GM19372 (cell line): ENCODE measurements at regions not wholly inside any gene's neighbourhood (a gene's known extent, or its start where the extent isn't known, plus 50 kb on each side); places are given as distances from the start of the nearest gene placed in this dataset.
A peak's percentile ranks its signal among the peaks of the same experiment; 100 is the strongest.

Source experiments
- ATAC-seq: cut with Tn5 transposase; IDR thresholded peaks from one replicate; pipeline ENCODE4 v1.9.1; 2021; ENCODE audit warnings: mild to moderate bottlenecking, low read depth, moderate library complexity; ENCODE audit not compliant: unreplicated experiment

DNA sequence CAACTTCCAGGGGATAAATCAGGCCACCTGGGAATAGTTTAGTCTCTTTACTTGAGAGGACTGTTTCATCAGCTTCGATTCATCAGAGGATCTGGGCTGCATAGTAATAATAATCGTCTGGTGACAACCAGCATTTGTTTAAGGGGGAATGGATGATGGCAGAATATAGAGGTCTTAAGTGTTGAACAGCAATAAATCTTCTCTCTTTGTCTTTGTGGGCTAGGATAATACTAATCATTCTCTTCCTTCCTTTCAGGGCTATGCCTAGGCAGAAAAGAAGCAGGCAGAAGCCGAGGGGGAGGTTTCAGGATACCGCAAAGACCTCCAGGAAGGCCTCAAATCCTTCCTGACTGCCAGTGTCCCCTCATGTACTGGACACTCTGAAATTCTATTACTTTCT, 150.4 kb upstream of the GAREM1 start:
- ATAC-seq = no peak

DNA sequence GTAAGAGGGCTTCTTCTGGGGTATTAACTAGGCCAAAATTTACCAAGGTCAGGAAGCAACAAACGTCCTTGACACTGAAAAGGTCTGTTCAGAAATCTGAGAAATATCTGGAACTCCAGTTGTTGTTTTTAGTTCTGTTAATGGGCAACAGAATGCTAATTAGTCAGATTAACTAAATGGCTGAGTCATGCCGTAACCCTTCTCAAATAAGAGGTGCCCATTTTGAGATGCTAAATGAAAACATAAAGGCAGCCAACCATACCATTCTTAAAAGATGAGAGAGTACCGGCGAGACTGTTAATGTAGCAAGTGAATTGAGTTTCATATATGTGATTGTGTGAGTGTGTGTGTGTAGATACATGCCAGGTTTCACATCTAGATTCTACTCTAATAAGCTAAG, 147.9 kb upstream of the GAREM1 start:
- no peak for ATAC-seq

DNA sequence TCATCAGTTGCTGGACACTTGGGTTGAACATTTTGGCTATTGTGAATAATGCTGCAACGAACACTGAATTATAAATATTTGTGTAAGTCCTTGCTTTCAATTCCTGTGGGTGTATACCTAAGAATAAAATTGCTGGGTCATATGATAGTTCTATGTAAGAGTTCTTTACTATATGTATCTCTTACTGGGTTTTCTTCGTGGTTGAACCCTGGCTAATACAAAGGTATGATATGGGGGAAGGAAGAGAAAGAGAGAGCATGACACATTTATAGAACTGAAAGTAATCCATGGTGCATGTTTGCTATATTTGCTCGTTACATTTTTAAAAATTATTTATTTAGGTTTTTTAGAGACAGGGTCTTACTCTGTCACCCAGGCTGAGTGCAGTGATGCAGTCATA, 143.1 kb upstream of the GAREM1 start:
- ATAC-seq = no peak

DNA sequence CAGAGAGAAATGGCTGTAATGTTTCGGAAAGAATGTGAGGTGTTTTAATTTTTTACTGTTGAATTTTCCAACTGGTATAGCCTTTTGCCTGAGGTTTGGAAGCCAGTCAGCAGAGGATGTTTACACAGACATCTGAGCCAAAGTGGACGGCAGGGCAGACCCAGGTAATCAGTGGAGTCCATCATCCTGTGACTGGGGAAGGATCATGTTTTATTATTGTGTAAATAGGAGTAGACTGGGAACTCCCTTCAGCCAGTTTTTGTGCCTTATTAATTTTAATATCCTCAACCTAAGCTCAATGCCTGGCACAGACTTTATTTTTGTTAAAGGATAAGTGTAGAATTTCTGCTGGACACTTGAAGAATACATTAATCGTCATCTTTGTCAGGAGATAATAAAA, 142.0 kb upstream of the GAREM1 start:
- ATAC-seq = no peak

DNA sequence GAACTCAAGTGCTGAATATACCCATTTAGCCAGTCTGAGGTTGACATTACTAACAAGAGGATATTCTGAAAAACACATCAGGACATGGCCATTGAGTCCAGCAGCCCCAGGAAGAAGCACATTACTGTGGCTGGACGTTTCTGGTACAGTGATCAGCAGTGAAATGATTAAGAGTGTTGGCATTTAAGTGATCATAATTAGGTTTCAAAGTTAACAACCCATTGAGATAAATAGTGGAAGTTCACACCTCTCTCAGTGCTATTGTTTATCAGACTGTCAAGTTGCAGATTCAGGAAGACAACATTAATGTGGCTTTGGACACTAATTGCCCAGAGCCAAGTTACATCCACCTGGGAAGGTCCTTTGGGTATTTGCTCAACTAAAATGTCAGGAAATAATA, 139.5 kb upstream of the GAREM1 start:
- no peak for ATAC-seq

DNA sequence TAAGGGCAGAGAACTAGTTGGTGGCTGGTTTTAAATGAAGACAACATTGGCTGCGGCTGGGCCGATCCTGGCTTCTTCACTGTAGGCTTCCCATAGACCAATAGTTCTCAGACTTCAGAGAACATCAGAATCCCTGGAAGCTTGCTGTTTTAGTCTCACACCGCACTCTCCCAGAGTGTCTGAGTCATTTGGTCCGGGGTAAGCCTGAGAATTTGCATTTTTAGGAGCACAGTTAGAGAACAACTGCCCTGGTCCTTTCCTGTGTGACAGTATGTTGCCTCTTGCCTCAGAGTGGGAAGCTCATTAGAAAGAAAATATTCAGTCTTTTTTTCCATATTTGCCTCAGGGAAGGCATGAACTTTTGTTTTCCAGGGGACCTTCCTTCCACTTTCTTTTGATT, 137.1 kb upstream of the GAREM1 start:
- no peak for ATAC-seq

DNA sequence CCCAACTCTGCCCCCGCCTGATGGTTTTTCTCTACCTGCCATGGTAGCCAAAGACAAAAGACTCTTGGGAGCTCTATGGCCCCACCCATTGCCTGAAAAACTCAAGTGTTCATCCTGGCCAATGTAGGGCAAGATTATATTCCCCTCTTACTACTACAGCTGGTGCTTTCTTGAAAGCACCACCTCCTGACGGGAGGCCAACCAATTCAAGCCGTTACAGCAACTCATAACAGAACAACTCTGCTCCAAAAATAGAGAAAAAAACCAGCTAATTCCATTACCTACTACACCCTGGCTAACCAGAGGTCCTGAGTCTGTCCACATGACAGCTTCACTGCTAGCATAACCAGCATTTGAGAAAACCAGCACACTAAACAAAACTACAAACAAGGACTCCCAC, 127.5 kb upstream of the GAREM1 start:
- no peak for ATAC-seq

DNA sequence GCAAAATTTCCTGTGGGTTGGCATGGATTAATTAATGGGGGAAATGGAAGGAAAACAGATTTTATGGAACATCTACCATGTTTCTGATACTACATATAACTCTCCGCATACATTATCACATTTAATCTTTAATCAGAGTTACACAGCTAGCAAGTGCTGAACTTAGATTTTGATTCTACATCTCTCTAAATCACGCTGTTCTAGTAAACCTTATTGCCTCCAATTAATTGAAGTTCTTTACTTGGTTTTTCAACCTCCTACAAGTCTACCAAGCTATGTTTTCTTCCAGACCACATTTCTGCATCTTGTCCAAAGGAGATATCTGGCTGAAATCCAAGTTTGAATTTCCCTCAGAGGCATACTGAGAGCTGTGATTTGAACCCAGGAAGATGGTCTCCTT, 125.8 kb upstream of the GAREM1 start:
- no peak for ATAC-seq

DNA sequence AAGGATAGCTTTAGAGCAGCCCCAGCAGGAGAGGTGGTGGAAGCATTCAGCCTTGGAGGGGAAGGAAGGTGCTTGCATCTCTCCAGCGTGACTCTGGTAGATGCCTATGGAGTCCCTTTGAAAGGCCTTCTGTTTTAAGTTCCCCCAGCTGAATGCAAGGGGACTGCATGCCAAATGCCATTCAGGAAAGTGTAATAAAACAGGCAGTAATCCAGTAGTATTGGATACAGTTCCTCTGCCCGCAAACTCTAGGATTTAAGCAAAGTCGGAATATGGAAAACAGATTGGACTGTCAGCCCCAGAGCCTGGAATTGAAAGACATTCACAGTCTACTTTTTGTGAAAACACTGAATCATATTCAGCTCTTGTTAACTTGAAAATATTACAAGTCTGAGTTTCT, 125.2 kb upstream of the GAREM1 start:
- no peak for ATAC-seq

DNA sequence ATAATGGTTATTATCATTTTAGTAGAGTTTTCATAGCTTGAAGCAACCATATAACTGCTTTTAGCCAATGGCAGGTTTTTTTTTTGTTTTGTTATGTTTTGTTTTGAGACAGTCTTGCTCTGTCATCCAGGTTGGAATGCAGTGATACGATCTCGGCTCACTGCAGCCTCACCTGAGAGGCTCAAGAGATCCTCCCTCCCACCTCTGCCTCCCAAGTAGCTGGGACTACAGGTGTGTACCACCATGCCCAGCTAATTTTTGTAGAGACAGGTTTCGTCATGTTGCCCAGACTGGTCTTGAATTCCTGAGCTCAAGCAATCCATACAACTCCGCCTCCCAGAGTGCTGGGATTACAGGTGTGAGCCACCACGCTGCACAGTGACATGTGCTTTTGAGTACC, 117.5 kb upstream of the GAREM1 start:
- no peak for ATAC-seq

DNA sequence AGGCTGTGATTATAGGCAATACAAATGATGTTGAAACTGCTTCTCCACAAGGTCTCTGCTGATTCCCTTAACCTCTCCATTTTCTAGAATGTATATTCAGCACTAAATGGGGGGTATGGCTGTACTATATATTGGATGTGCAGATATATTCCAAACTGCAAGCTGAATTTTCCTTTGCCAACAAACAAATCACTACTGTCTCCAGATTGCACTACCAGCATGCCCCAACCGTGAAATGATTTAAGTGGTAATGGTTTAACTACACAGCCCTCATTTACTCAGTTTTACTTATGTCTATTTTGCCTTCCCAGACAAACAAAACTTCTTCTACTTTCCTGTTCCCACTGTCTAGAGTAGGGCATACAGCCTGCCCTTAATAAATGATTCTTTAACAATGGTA, 112.7 kb upstream of the GAREM1 start:
- ATAC-seq = no peak

DNA sequence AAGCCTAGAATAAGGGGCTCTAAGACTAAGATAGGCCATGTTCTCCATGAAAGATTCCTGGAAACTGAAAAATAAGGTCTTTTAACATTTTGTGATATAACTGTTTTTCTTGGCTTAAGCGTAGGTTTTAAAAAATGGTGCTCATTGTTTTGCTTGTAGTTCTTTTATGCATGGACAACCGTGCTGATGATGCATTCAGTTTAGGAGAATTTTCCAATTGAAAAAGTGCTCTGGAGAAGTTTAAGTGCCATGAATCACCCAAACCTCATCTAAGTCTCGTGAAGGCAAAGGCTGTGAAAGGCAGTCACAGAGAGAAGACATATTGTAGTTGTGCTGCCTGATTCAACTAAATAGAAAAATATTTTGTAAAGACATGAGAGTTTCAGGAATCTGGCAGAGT, 111.8 kb upstream of the GAREM1 start:
- ATAC-seq = no peak

DNA sequence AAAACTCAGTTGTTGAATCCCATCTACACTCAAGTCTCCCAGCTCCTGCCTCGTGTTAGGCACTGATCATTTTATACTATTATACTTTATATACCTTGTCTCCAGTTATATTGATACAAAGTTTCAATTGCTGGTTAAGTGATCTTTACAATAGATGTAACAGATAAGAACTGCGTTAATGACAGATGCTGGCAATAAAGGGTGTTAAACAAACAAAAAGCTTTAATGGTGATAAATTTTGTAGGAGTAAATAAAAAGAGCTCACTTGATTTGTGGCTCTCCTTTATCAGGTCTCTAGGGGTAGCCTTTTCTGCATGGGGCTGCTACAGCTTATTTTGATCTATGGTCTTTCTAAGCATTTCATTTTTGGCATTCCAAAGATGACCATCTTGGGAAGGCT, 106.9 kb upstream of the GAREM1 start:
- no peak for ATAC-seq

DNA sequence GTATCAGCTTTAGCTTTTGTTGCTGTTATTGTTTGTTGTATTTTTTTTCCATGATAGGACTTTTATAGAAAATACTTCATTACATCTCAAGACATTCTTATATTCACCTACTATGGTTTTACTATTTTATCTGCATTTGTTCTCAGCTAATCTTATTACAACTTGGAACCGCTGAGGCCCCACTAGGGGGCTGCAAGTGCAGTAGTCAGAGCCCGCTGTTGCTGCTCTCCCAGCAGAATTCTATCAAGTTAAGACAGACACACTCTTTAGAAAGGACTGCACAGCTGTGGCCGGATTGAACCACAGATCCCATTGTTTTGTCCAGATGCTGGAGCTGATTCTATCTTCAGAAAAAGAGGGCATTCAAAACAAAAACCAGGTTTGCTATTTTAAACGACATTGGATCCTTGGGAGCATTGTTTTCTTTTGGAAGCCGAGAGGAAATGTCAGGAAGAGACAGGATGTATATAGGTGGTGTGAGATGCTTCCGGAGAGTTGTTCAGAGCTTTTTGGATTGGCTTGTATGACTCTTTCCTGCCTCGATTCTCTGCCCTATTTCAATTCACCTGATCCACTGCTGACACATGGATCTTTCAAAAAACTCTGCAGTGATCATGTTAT, 105.7 kb upstream of the GAREM1 start:
- no peak for ATAC-seq

DNA sequence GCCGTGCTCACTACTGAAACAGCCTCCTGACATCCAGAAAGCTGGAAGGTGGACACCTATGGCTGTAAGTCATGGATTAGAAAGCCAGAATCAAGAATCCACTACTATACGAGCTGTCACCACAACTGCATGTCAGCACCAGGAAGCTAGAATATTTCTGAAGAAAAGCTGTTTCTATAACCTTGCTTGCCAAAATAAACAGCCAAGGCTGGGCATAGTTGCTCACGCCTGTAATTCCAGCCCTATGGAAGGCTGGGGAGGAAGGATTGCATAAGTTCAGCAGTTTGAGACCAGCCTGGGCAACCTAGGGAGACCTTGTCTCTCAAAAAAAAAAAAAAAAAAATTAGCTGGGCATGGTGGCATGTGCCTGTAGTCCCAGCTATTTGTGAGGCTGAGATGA, 96.3 kb upstream of the GAREM1 start:
- no peak for ATAC-seq

DNA sequence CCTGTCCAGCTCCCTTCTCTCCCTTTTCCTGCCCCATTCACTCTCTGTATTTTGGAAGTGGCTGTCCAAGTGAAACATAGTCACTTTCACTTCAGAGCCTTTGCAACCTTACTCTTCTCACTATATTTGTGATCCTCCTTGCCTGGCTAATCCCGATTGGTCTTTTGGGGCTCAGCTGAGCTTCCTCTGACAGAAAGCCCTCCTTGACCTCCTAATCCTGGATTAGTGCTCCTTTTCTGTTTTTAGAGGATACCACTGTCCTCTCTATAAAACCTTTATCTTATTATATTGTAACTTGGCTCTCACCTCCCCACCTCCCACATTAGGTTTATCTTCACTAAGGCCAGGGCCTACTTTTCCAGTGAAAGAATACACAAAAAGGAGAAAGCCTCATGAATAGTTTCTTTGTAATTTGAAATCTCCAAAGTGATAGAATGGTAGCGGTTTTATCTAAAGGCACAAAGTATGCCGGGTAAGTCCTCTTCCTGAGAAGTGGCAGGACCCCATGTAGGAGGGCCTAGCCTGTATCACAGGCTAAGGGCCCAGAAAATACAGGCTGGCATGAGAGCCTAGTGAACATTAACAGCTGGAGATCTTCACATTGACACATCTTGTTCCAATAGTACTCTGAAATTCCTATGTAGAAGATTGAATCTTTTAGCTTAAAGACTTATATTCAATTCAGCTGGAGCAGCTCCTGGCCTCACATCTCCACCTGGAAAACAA, 83.1 kb upstream of the GAREM1 start:
- no peak for ATAC-seq

DNA sequence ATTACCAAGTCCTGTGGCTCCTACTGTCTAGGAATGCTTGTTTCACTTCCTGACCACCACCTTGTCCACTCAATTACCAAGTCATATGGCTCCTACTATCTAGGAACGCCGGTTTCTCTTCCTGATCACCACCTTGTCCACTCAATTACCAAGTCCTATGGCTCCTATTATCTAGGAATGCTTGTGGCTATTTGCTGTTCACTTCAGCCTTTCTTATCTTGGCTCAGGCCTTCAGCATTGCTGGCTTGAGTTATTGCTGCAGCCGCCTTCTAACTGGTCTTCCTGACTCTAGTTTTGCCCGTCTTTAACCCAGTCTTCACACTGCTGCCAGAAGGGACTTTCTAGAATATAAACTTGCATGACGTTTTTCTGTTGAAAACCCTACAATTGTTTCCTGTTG, 82.5 kb upstream of the GAREM1 start:
- no peak for ATAC-seq

DNA sequence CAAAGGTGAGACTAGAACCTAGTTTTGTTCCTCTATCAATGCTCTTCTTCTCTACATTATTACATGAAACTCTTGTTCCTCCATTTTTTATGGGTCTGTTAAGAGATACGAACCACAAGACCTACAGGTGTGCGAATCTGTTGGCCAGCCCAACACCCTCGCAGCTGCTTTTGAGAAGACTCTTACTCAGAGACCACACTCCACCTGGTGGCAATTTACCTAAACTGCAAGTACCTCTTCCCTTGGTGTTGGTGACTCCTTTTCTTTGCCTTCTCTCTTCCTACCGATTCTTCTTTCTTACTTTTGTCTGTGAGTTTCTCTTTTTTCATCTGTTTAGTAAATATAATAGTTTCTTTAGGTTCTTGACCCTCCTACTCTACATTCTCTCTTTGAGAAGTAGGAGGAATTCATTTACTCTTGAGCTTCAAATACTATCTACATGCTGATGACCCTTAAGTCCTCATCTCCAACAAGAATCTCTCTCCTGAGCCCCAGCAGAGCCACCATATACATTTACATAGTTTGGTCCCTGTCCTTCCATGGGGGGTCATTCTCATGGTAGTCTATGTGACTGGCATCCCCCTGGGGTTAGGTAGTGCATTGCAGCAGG, 81.8 kb upstream of the GAREM1 start:
- ATAC-seq = peak; percentile 85

DNA sequence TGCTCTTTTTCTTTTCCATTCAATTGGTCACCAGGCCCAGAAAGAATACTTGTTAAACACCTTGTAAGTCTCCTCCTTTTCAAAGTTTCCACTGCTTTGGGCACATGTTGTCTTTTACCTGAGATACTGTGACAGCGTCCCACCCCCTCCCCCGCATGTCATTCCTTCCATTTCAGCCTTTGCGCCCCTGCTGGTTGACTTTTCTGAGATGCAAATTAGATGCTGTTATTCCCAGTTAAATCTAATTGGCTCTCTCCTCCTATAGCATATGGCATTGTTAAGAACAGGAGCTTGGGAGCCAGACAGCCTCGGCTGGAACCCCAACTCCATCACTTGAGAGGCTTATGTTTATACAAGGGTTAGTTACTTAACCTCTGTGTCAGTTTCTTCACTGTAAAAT, 80.3 kb upstream of the GAREM1 start:
- no peak for ATAC-seq

DNA sequence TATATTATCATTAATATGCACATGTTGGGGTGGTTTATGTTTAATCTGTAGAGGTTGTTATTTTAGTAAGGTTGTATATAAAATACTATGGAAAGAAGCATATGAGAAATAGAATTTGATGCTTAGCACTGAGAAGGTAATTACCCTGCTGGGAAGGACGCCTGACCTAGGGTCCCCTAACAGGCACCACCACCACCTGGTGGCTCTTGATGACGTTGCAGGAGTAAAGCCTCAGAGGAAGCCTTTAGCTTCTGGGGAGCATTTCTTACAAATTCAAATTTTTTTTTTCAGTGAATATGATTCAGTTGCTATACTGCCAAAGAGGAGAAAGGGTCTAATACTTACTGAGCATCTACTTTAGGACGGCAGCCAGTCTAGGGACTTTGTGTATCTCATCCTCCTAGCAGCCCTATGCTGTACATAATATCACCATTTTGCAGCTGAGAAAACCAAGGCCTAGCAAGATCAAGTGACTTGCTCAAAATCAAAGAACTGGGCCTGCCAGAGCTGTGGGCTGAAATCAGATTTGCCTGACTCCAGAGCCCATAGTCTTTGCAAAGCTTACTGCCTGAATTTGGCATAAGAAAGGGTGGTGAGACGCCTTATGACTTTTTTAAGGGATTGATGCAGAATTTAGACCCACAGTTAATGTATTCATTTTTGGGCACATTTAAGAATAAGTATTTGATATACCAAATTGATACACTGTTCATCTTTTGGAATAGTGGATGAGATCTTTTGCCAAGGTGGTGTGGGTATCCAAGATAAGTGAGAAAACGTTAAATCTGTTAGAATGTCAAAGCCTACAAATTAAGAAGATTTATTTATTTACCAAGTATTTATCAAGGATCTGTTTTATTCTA, 78.8 kb upstream of the GAREM1 start:
- peak; percentile 72 for ATAC-seq

DNA sequence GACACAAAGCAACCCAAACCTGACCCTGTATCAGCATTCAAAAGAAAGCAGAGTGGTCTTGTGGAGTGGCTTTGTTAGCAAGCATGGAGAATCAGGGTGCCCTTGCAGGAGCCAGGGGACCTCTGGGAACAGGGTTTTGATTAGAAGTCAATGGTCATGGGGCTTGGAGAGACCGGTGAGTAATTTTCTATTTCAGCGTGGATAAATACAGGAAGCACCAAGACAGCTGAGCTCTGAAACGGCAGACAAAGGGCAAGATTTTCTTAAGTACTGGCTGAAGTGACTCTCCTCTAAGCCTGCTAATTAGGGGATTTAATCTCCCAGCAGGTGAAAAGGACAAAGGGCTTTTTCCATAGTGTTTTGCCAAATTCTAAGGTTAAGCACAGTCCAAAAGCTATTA, 78.0 kb upstream of the GAREM1 start:
- no peak for ATAC-seq
